Activated CD8-positive, alpha-beta T cell treated with anti-CD3 and anti-CD28 coated beads for 36 hours (primary cell): ENCODE measurements at regions not wholly inside any gene's neighbourhood (a gene's known extent, or its start where the extent isn't known, plus 50 kb on each side); places are given as distances from the start of the nearest gene placed in this dataset.
"Not testable (repeated sequence)": the region's sequence is repeated elsewhere in the genome, so short reads cannot be mapped to it uniquely, and the experiment has no call there.

Source experiments
- ATAC-seq: fragments of 200-7000 bp; cut with Tn5 transposase; one replicate; pipeline ENCODE4 v1.10.0; 2021; ENCODE audit warnings: mild to moderate bottlenecking, moderate library complexity
- CTCF ChIA-PET: fragments of 350-600 bp; sonication (Branson Sonifier 250); formaldehyde crosslinking; loops from one replicate; lab custom pipeline; 2021; ENCODE audit warnings: antibody characterized with exemption; lab: Charles Lee
- POLR2A ChIA-PET: fragments of 350-600 bp; sonication (Branson Sonifier 250); formaldehyde crosslinking; loops from one replicate; lab custom pipeline; 2021; ENCODE audit warnings: antibody characterized with exemption; lab: Charles Lee
- DNase-seq: peaks from one replicate; pipeline ENCODE4 v3.0.0-alpha.2; 2020
- H3K27ac Mint-ChIP-seq: one replicate; pipeline ENCODE4 v1.8.0; 2021; ENCODE audit warnings: mild to moderate bottlenecking, mixed read lengths
- H3K27me3 Mint-ChIP-seq: one replicate; pipeline ENCODE4 v1.8.0; 2021; ENCODE audit warnings: mixed read lengths
- H3K36me3 Mint-ChIP-seq: one replicate; pipeline ENCODE4 v1.8.0; 2021; ENCODE audit warnings: low read depth, mixed read lengths
- H3K4me1 Mint-ChIP-seq: one replicate; pipeline ENCODE4 v1.8.0; 2021; ENCODE audit warnings: low read depth, mixed read lengths
- H3K4me3 Mint-ChIP-seq: one replicate; pipeline ENCODE4 v1.8.0; 2021; ENCODE audit warnings: mild to moderate bottlenecking, moderate library complexity, mixed read lengths
- H3K9me3 Mint-ChIP-seq: one replicate; pipeline ENCODE4 v1.8.0; 2021; ENCODE audit warnings: mixed read lengths
- intact Hi-C: fragments of 100-400 bp; cut with micrococcal nuclease; formaldehyde crosslinking; loops from one replicate; pipeline ENCODE4 v1.10.0; 2022
- TF ChIP-seq, protein P1 (sequence below): fragments of 200-600 bp; IDR thresholded peaks from one replicate; pipeline ENCODE4 v1.8.0; 2022; ENCODE audit warnings: antibody characterized with exemption, mild to moderate bottlenecking

DNA sequence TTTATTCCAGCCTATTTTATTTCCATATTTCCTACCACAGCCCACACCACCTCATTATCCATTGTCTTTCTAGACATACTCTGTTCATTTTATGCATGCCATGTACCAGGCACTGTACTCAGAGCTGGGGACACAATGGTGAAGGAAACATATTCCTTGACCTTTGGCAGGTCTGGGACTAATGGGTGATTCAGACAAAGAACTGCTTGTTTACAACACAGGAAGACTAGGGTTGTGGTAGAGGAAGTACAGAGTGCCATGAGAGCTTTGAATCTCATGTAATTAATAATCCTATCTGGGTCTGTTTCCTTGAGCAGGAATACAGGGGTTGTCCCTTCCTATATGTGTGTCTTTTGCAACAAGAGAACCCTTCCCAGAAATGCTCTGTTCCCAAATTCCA, 75.1 kb upstream of the NUDT10 start:
- ATAC-seq (no peak), DNase-seq (no peak)
- no peak overlapping the region for H3K27ac Mint-ChIP-seq
- H3K4me1 Mint-ChIP-seq: no peaks in the 10 kb centered on the region
- no peaks in the 10 kb centered on the region for H3K36me3 Mint-ChIP-seq
- H3K27me3 Mint-ChIP-seq: no peaks in the 10 kb centered on the region
- intact Hi-C loops: no loop called here
- peaks cover 6% of the 10 kb centered on the region for H3K9me3 Mint-ChIP-seq
- POLR2A ChIA-PET: no interaction called here
- no peak overlapping the region for H3K4me3 Mint-ChIP-seq
- CTCF ChIA-PET: no interaction called here
- TF ChIP-seq, protein P1, sequence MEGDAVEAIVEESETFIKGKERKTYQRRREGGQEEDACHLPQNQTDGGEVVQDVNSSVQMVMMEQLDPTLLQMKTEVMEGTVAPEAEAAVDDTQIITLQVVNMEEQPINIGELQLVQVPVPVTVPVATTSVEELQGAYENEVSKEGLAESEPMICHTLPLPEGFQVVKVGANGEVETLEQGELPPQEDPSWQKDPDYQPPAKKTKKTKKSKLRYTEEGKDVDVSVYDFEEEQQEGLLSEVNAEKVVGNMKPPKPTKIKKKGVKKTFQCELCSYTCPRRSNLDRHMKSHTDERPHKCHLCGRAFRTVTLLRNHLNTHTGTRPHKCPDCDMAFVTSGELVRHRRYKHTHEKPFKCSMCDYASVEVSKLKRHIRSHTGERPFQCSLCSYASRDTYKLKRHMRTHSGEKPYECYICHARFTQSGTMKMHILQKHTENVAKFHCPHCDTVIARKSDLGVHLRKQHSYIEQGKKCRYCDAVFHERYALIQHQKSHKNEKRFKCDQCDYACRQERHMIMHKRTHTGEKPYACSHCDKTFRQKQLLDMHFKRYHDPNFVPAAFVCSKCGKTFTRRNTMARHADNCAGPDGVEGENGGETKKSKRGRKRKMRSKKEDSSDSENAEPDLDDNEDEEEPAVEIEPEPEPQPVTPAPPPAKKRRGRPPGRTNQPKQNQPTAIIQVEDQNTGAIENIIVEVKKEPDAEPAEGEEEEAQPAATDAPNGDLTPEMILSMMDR: no peak

DNA sequence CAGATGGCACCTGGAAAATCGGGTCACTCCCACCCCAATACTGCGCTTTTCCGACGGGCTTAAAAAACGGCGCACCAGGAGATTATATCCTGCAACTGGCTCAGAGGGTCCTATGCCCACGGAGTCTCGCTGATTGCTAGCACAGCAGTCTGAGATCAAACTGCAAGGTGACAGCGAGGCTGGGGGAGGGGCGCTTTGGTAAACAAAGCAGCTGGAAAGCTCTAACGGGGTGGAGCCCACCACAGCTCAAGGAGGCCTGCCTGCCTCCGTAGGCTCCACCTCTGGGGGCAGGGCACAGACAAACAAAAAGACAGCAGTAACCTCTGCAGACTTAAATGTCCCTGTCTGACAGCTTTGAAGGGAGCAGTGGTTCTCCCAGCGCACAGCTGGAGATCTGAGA, 70.4 kb upstream of the NUDT10 start:
- POLR2A ChIA-PET, H3K4me1 Mint-ChIP-seq, CTCF ChIA-PET, H3K4me3 Mint-ChIP-seq, ATAC-seq, H3K36me3 Mint-ChIP-seq, H3K27me3 Mint-ChIP-seq, H3K27ac Mint-ChIP-seq, DNase-seq, intact Hi-C loops, H3K9me3 Mint-ChIP-seq: not testable (repeated sequence)

DNA sequence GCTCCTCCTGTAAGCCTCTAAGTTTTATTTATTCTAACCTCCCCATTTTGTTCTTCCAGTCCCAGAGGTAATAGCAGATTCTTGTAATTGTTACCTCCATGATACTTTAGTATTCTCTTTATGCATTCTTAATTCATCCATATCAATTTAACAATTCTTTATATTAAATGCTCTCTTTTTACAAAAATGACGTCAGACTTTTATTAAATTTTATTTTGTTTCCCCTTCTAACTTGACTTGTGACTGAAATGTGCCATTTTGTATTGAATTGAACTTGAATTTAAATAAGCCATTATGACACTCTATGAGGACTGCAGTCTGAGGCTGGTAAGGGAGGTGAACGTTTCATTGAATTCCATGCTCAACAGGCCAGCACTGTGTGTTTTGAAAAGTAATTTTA, 60.0 kb upstream of the NUDT10 start:
- ChIA-PET CTCF (no interaction called here), POLR2A (no interaction called here)
- DNase-seq (no peak), ATAC-seq (no peak)
- TF ChIP-seq, protein P1: no peak
- H3K36me3 Mint-ChIP-seq: no peaks in the 10 kb centered on the region
- no peak overlapping the region for H3K4me3 Mint-ChIP-seq
- no peaks in the 10 kb centered on the region for H3K27me3 Mint-ChIP-seq
- peaks cover 3% of the 10 kb centered on the region for H3K9me3 Mint-ChIP-seq
- no peak overlapping the region for H3K27ac Mint-ChIP-seq
- H3K4me1 Mint-ChIP-seq: no peaks in the 10 kb centered on the region
- intact Hi-C loops: no loop called here

DNA sequence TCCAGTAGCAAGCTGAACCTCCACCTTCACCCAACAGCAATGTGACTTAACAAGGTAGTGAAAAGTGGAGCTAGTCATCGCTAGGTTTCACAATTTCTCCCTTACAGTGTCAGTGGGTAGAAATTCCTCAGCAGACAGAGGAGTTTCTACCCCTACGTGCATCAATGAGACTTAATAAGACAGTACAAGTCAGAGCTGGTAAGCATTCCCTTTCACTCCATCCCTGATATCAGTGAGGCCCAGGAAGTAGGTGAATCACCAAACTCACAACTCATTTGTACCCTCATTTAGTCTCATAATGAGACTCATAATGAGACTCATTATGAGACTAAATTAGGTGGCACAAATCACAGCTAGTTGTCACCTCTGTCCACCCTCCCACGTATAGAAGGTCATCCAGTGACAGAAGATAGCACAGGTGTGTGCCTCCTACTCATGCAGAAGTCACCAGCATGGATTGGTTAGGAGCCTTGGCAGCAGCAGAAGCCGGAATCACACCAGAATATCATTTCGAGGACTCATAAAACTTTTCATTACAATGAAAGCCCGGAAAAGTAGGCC, 50.8 kb upstream of the NUDT10 start:
- ATAC-seq: no peak
- no peaks in the 10 kb centered on the region for H3K36me3 Mint-ChIP-seq
- ChIA-PET POLR2A (interaction anchor here (1.0 kb wide), 1 partner anchor 13 kb away, joined by 3 read pairs; no protein-coding TSS in a partner anchor), CTCF (no interaction called here)
- no peak for DNase-seq
- no peaks in the 10 kb centered on the region for H3K4me1 Mint-ChIP-seq
- no peak overlapping the region for H3K27ac Mint-ChIP-seq
- intact Hi-C loops: no loop called here
- no peaks in the 10 kb centered on the region for H3K27me3 Mint-ChIP-seq
- TF ChIP-seq, protein P1: no peak
- H3K9me3 Mint-ChIP-seq: no peaks in the 10 kb centered on the region
- no peak overlapping the region for H3K4me3 Mint-ChIP-seq
